HEK293T (cell line): ENCODE measurements at regions not wholly inside any gene's neighbourhood (a gene's known extent, or its start where the extent isn't known, plus 50 kb on each side); places are given as distances from the start of the nearest gene placed in this dataset.

Source experiments
- CTCF ChIA-PET: fragments of 350-600 bp; formaldehyde crosslinking; extraction: SDS; loops from one replicate; lab custom pipeline; 2021; ENCODE audit warnings: antibody characterized with exemption, inconsistent platforms; lab: Yijun Ruan, JAX
- POLR2A ChIA-PET: fragments of 350-600 bp; formaldehyde crosslinking; extraction: SDS; loops from one replicate; lab custom pipeline; 2020; ENCODE audit warnings: antibody characterized with exemption, inconsistent platforms; lab: Yijun Ruan, JAX
- DNase-seq: peaks from one replicate; pipeline ENCODE4 v3.0.0; 2012; ENCODE audit warnings: mixed read lengths; ENCODE audit errors: extremely low spot score
- ARNT ChIP-seq: fragments of 450-650 bp; IDR thresholded peaks from 2 replicates; pipeline ENCODE4 v1.6.1; 2017; ENCODE audit warnings: mild to moderate bottlenecking
- BHLHE40 ChIP-seq: fragments of 450-650 bp; IDR thresholded peaks from 2 replicates; pipeline ENCODE4 v1.6.1; 2016; ENCODE audit warnings: mild to moderate bottlenecking, moderate library complexity, borderline replicate concordance
- CTBP1 ChIP-seq: fragments of 450-650 bp; IDR thresholded peaks from 2 replicates; pipeline ENCODE4 v1.6.1; 2016; ENCODE audit warnings: borderline replicate concordance
- ELF4 ChIP-seq: fragments of 450-650 bp; IDR thresholded peaks from 2 replicates; pipeline ENCODE4 v1.6.1; 2017; ENCODE audit warnings: antibody characterized with exemption
- FOXA1 ChIP-seq: fragments of 450-650 bp; IDR thresholded peaks from 2 replicates; pipeline ENCODE4 v1.6.1; 2016; ENCODE audit warnings: mild to moderate bottlenecking
- FOXK2 ChIP-seq: fragments of 450-650 bp; IDR thresholded peaks from 2 replicates; pipeline ENCODE4 v1.6.1; 2016; ENCODE audit warnings: mild to moderate bottlenecking
- LEF1 ChIP-seq: fragments of 450-650 bp; IDR thresholded peaks from 2 replicates; pipeline ENCODE4 v1.6.1; 2017; ENCODE audit warnings: mild to moderate bottlenecking, borderline replicate concordance
- NFRKB ChIP-seq: fragments of 450-650 bp; IDR thresholded peaks from 2 replicates; pipeline ENCODE4 v1.6.1; 2016; ENCODE audit warnings: mild to moderate bottlenecking, moderate library complexity
- PKNOX1 ChIP-seq: fragments of 450-650 bp; IDR thresholded peaks from 2 replicates; pipeline ENCODE4 v1.6.1; 2016
- SP1 ChIP-seq: fragments of 450-650 bp; IDR thresholded peaks from 2 replicates; pipeline ENCODE4 v1.6.1; 2017
- SUZ12 ChIP-seq: fragments of 450-650 bp; IDR thresholded peaks from 2 replicates; pipeline ENCODE4 v1.6.1; 2016; ENCODE audit warnings: mild to moderate bottlenecking
- TARDBP ChIP-seq: fragments of 450-650 bp; IDR thresholded peaks from 2 replicates; pipeline ENCODE4 v1.6.1; 2016
- ZNF384 ChIP-seq: fragments of 450-650 bp; IDR thresholded peaks from 2 replicates; pipeline ENCODE4 v1.6.1; 2016

- POLR2A ChIA-PET, result no interaction called here
- DNase-seq, result no peak
- no peak for TF ChIP-seq BHLHE40
- no peak for TF ChIP-seq NFRKB
- no peak for TF ChIP-seq SUZ12
- no peak for TF ChIP-seq TARDBP
- CTCF ChIA-PET, result no interaction called here
Measured at GRCh38 chr18:61606068-61606660, 272.9 kb downstream of the CDH20 start.

GRCh38 chr18:61605376-61606067 is 272.3 kb downstream of the CDH20 start:
- POLR2A ChIA-PET, result no interaction called here
- no peak for TF ChIP-seq ZNF384
- no peak for TF ChIP-seq TARDBP
- TF ChIP-seq CTBP1, result no peak
- no peak for TF ChIP-seq PKNOX1
- TF ChIP-seq SP1, result no peak
- TF ChIP-seq SUZ12, result no peak
- TF ChIP-seq BHLHE40, result no peak
- TF ChIP-seq FOXK2, result no peak
- no peak for TF ChIP-seq FOXA1
- no peak for TF ChIP-seq ELF4
- no peak for TF ChIP-seq ARNT
- TF ChIP-seq LEF1, result no peak
- TF ChIP-seq NFRKB, result no peak
- no peak for DNase-seq
- CTCF ChIA-PET, result no interaction called here
